IMR-90 (cell line): ENCODE measurements at regions not wholly inside any gene's neighbourhood (a gene's known extent, or its start where the extent isn't known, plus 50 kb on each side); places are given as distances from the start of the nearest gene placed in this dataset.

ENCODE experiments used
- ATAC-seq: fragments of 200-7000 bp; cut with Tn5 transposase; 2 replicates; pipeline ENCODE4 v1.9.1; 2020; ENCODE audit warnings: low read depth, mild to moderate bottlenecking, moderate library complexity
- BruUV-seq: library from RNA; stranded (reverse); fragments of 400-500 nt; replicated peaks from 2 replicates; lab custom pipeline; 2021; lab: Mats Ljungman, UMichigan
- CTCF ChIA-PET: fragments of 300-600 bp; formaldehyde crosslinking; extraction: SDS; loops from one replicate; lab custom pipeline; 2021; ENCODE audit warnings: antibody characterized with exemption; lab: Yijun Ruan, JAX
- POLR2A ChIA-PET: fragments of 300-600 bp; sonication (Branson Sonifier 250); formaldehyde crosslinking; loops from one replicate; lab custom pipeline; 2022; ENCODE audit warnings: antibody characterized with exemption; ENCODE audit not compliant: unreplicated experiment; lab: Charles Lee
- DNase-seq: peaks from one replicate; pipeline ENCODE4 v3.0.0; 2013
- H2AFZ ChIP-seq: replicated peaks from 2 replicates; pipeline ENCODE3; 2013; ENCODE audit warnings: low read length, mild to moderate bottlenecking; ENCODE audit not compliant: poor library complexity
- H2AK5ac ChIP-seq: 2 replicates; pipeline ENCODE4 v1.6.1; 2013; ENCODE audit warnings: low read depth, low read length, inconsistent platforms
- H2AK9ac ChIP-seq: replicated peaks from 2 replicates; pipeline ENCODE3; 2013; ENCODE audit warnings: mild to moderate bottlenecking, low read depth, low read length, moderate library complexity; ENCODE audit not compliant: poor library complexity
- H2BK120ac ChIP-seq: 2 replicates; pipeline ENCODE4 v1.6.1; 2013; ENCODE audit warnings: low read depth, low read length, inconsistent platforms
- H2BK15ac ChIP-seq: 3 replicates; pipeline ENCODE4 v1.6.1; 2013; ENCODE audit warnings: low read depth, low read length, inconsistent platforms
- H2BK20ac ChIP-seq: 2 replicates; pipeline ENCODE4 v1.6.1; 2013; ENCODE audit warnings: low read depth, mild to moderate bottlenecking, inconsistent platforms, low read length, moderate library complexity
- H2BK5ac ChIP-seq: 2 replicates; pipeline ENCODE4 v1.6.1; 2013; ENCODE audit warnings: mild to moderate bottlenecking, low read depth, low read length, inconsistent platforms; ENCODE audit not compliant: poor library complexity, severe bottlenecking
- H3K14ac ChIP-seq: replicated peaks from 2 replicates; pipeline ENCODE4 v1.6.1; 2013; ENCODE audit warnings: low read depth, low read length, inconsistent platforms
- H3K18ac ChIP-seq: 2 replicates; pipeline ENCODE4 v1.6.1; 2013; ENCODE audit warnings: low read depth, low read length, control low read depth
- H3K23ac ChIP-seq: 2 replicates; pipeline ENCODE4 v1.6.1; 2013; ENCODE audit warnings: low read depth, low read length, inconsistent platforms
- H3K27ac ChIP-seq: 2 replicates; pipeline ENCODE4 v1.5.1; 2013; ENCODE audit warnings: mild to moderate bottlenecking, control low read depth, low read length; ENCODE audit not compliant: insufficient read depth
- H3K27me3 ChIP-seq: 2 replicates; pipeline ENCODE4 v1.6.1; 2013; ENCODE audit warnings: low read length; ENCODE audit not compliant: control insufficient read depth, insufficient read depth
- H3K36me3 ChIP-seq: 2 replicates; pipeline ENCODE4 v1.6.1; 2013; ENCODE audit warnings: low read length, mixed read lengths; ENCODE audit not compliant: control insufficient read depth, insufficient read depth
- H3K4ac ChIP-seq: 2 replicates; pipeline ENCODE4 v1.6.1; 2013; ENCODE audit warnings: low read depth, low read length, inconsistent platforms
- H3K4me1 ChIP-seq: 2 replicates; pipeline ENCODE4 v1.6.1; 2013; ENCODE audit warnings: low read length, mixed read lengths; ENCODE audit not compliant: control insufficient read depth, insufficient read depth
- H3K4me2 ChIP-seq: 2 replicates; pipeline ENCODE4 v1.6.1; 2013; ENCODE audit warnings: low read depth, mild to moderate bottlenecking, control low read depth, low read length, moderate library complexity
- H3K4me3 ChIP-seq: 2 replicates; pipeline ENCODE4 v1.5.1; 2013; ENCODE audit warnings: low read depth, mild to moderate bottlenecking, control low read depth, low read length, moderate library complexity; ENCODE audit not compliant: insufficient read depth
- H3K56ac ChIP-seq: 2 replicates; pipeline ENCODE4 v1.6.1; 2013; ENCODE audit warnings: low read length, inconsistent platforms; ENCODE audit not compliant: insufficient read depth; ENCODE audit errors: extremely low read depth
- H3K79me1 ChIP-seq, 2 experiments: 2 replicates each; pipeline ENCODE4 v1.6.1; 2013; ENCODE audit warnings: low read length in 2 of 2, inconsistent platforms in 1 of 2, low read depth in 1 of 2
- H3K9ac ChIP-seq: 2 replicates; pipeline ENCODE4 v1.6.1; 2013; ENCODE audit warnings: low read depth, low read length, control low read depth
- H3K9me1 ChIP-seq: 2 replicates; pipeline ENCODE4 v1.6.1; 2013; ENCODE audit warnings: low read length, inconsistent platforms; ENCODE audit not compliant: insufficient read depth
- H3K9me3 ChIP-seq: 2 replicates; pipeline ENCODE4 v1.6.1; 2013; ENCODE audit warnings: low read length; ENCODE audit not compliant: control insufficient read depth, insufficient read depth
- H4K20me1 ChIP-seq: 2 replicates; pipeline ENCODE4 v1.6.1; 2013; ENCODE audit warnings: low read length, inconsistent platforms; ENCODE audit not compliant: insufficient read depth
- H4K5ac ChIP-seq: 2 replicates; pipeline ENCODE4 v1.6.1; 2013; ENCODE audit warnings: mild to moderate bottlenecking, low read depth, low read length, control low read depth
- H4K8ac ChIP-seq, 2 experiments: 2 replicates each; pipeline ENCODE4 v1.6.1; 2013; ENCODE audit warnings: low read depth in 2 of 2, low read length in 2 of 2, control low read depth in 1 of 2, inconsistent platforms in 1 of 2
- H4K91ac ChIP-seq: 2 replicates; pipeline ENCODE4 v1.6.1; 2013; ENCODE audit warnings: low read depth, low read length, inconsistent platforms; ENCODE audit not compliant: insufficient read depth
- BHLHE40 ChIP-seq: fragments of 150-350 bp; IDR thresholded peaks from 2 replicates; pipeline ENCODE4 v1.6.1; 2016; ENCODE audit warnings: mild to moderate bottlenecking, low read depth, low read length
- CEBPB ChIP-seq: IDR thresholded peaks from 2 replicates; pipeline ENCODE4 v1.6.1; 2012; ENCODE audit warnings: low read depth, low read length, improper control_type of control experiment
- CHD1 ChIP-seq: IDR thresholded peaks from 2 replicates; pipeline ENCODE4 v1.6.1; 2012; ENCODE audit warnings: low read depth, low read length, improper control_type of control experiment
- MAFK ChIP-seq: IDR thresholded peaks from 2 replicates; pipeline ENCODE4 v1.6.1; 2012; ENCODE audit warnings: low read depth, low read length, improper control_type of control experiment
- MXI1 ChIP-seq: IDR thresholded peaks from 2 replicates; pipeline ENCODE4 v1.6.1; 2012; ENCODE audit warnings: low read depth, mild to moderate bottlenecking, low read length, moderate library complexity, borderline replicate concordance
- NFE2L2 ChIP-seq: fragments of 150-350 bp; IDR thresholded peaks from 2 replicates; pipeline ENCODE4 v1.6.1; 2016; ENCODE audit warnings: low read depth, mild to moderate bottlenecking, low read length
- POLR2A ChIP-seq: IDR thresholded peaks from 2 replicates; pipeline ENCODE4 v1.6.1; 2012; ENCODE audit warnings: mild to moderate bottlenecking, low read depth, low read length
- RAD21 ChIP-seq: IDR thresholded peaks from 2 replicates; pipeline ENCODE4 v1.6.1; 2012; ENCODE audit warnings: low read length, improper control_type of control experiment
- RFX5 ChIP-seq: IDR thresholded peaks from 2 replicates; pipeline ENCODE4 v1.8.0; 2012; ENCODE audit warnings: low read depth, mild to moderate bottlenecking, low read length, moderate library complexity
- WGBS, 2 experiments: methylation state at CpG; one replicate each; pipeline versions ENCODE4 v1.1.5 to v1.1.7; 2013; ENCODE audit warnings: missing lambda C conversion rate in 2 of 2; ENCODE audit not compliant: insufficient read length in 1 of 2; ENCODE audit errors: extremely low coverage in 2 of 2; 5-methylcytosine and 5-hydroxymethylcytosine counted together
- dilution Hi-C: fragments of 300-500 bp; cut with HindIII; formaldehyde crosslinking; loops from one replicate; pipeline ENCODE4 v1.14.3; 2018; ENCODE audit warnings: low sequenced_read_pairs; ENCODE audit not compliant: unreplicated experiment
- in situ Hi-C: fragments of 300-500 bp; cut with MboI; formaldehyde crosslinking; loops from 3 replicates; pipeline ENCODE4 v1.14.3; 2019; ENCODE audit warnings: low sequenced_read_pairs, inconsistent platforms, mixed read lengths
- intact Hi-C: fragments of 100-400 bp; cut with micrococcal nuclease; formaldehyde crosslinking; loops from 2 replicates; pipeline ENCODE4 v1.10.0; 2022
- TF ChIP-seq, protein P1 (sequence below): fragments of 150-350 bp; IDR thresholded peaks from 2 replicates; pipeline ENCODE4 v1.6.1; 2017; ENCODE audit warnings: mild to moderate bottlenecking, antibody characterized with exemption, low read length, low read depth
- TF ChIP-seq, protein P2 (sequence below): conservative IDR thresholded peaks from 2 replicates; pipeline ENCODE4 v1.5.1; 2012; ENCODE audit warnings: mild to moderate bottlenecking, low read depth, low read length, improper control_type of control experiment

DNA sequence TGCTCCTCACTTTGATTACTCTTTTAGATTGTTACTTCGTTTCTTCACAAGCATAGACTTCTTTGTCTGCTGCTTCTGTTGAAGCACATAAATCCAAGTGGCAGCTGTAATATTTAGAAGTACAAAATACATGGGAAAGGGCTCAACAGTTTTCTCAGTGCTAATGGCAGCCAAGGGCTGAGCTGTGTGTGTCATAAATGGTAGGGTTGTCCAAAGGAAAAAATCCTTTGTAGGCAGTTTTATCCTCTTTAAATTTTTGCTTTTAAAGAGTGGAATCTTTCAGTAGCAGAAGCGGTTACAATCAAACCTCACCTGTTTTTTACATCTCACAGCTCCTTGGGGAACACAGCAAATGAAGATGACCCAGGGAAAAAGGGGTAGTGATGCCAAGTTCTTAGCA, 650.8 kb downstream of the PLPP3 start:
- Histone ChIP-seq H4K20me1 (no peaks in the 10 kb centered on the region), H3K27ac (no peak overlapping the region), H2BK15ac (no peak overlapping the region), H4K8ac (no peak overlapping the region), H2AK9ac (no peak overlapping the region), H3K14ac (no peak overlapping the region), H3K36me3 (no peaks in the 10 kb centered on the region), H2BK5ac (no peak overlapping the region), H2BK120ac (no peak overlapping the region), H2AK5ac (no peak overlapping the region), H3K79me1 (no peaks in the 10 kb centered on the region), H3K9me1 (peaks cover 4% of the 10 kb centered on the region; the same call in 1 of the 2 replicates), H3K27me3 (no peaks in the 10 kb centered on the region), H3K9ac (no peak overlapping the region), H3K56ac (no peak overlapping the region), H2BK20ac (no peak overlapping the region), H2AFZ (no peak overlapping the region), H3K4me3 (no peak overlapping the region), H3K4me2 (no peak overlapping the region), H3K18ac (peak overlapping the region; percentile 85), H4K5ac (no peak overlapping the region; the same call in 1 of the 2 replicates), H3K9me3 (no peaks in the 10 kb centered on the region), H3K23ac (no peak overlapping the region), H3K4me1 (peaks cover 9% of the 10 kb centered on the region), H3K4ac (no peak overlapping the region), H4K91ac (no peak overlapping the region)
- no TSS peak for BruUV-seq
- DNase-seq (no peak), ATAC-seq (no peak)
- no CpG with 5 or more reads among the region's 2 CpGs for WGBS, 2 experiments
- dilution Hi-C loops (no loop called here), in situ Hi-C loops (no loop called here), intact Hi-C loops (no loop called here)
- TF ChIP-seq MAFK (no peak), RAD21 (no peak), CHD1 (no peak), POLR2A (no peak), MXI1 (no peak), CEBPB (no peak), BHLHE40 (no peak), NFE2L2 (no peak), RFX5 (no peak)
- TF ChIP-seq, protein P1, sequence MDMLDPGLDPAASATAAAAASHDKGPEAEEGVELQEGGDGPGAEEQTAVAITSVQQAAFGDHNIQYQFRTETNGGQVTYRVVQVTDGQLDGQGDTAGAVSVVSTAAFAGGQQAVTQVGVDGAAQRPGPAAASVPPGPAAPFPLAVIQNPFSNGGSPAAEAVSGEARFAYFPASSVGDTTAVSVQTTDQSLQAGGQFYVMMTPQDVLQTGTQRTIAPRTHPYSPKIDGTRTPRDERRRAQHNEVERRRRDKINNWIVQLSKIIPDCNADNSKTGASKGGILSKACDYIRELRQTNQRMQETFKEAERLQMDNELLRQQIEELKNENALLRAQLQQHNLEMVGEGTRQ, result no peak
- TF ChIP-seq, protein P2, sequence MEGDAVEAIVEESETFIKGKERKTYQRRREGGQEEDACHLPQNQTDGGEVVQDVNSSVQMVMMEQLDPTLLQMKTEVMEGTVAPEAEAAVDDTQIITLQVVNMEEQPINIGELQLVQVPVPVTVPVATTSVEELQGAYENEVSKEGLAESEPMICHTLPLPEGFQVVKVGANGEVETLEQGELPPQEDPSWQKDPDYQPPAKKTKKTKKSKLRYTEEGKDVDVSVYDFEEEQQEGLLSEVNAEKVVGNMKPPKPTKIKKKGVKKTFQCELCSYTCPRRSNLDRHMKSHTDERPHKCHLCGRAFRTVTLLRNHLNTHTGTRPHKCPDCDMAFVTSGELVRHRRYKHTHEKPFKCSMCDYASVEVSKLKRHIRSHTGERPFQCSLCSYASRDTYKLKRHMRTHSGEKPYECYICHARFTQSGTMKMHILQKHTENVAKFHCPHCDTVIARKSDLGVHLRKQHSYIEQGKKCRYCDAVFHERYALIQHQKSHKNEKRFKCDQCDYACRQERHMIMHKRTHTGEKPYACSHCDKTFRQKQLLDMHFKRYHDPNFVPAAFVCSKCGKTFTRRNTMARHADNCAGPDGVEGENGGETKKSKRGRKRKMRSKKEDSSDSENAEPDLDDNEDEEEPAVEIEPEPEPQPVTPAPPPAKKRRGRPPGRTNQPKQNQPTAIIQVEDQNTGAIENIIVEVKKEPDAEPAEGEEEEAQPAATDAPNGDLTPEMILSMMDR, result no peak
- ChIA-PET POLR2A (no interaction called here), CTCF (interaction anchor here (1.2 kb wide), 1 partner anchor 16 kb away, joined by 7 read pairs; no protein-coding TSS in a partner anchor)
